ENCODE measurements at regions not wholly inside any gene's neighbourhood (a gene's known extent, or its start where the extent isn't known, plus 50 kb on each side); places are given as distances from the start of the nearest gene placed in this dataset.

DNA sequence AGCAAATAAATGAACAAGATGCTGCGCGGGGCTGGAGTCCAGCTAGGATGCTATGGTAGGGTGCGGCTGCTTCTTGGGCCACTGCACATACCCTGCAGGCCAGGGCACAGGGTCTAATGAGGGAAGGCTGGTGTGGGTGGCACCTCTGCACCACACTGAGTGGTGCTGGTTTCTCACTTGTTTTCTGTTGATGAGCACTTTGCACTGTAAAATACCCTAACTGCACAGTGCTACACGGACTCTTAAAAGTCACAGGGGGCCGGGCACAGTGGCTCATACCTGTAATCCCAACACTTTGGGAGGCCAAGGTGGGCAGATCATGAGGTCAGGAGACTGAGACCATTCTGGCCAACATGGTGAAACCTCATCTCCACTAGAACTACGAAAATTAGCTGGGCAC is 52.7 kb upstream of the DMRT1 start:
- TF ChIP-seq, protein P1, sequence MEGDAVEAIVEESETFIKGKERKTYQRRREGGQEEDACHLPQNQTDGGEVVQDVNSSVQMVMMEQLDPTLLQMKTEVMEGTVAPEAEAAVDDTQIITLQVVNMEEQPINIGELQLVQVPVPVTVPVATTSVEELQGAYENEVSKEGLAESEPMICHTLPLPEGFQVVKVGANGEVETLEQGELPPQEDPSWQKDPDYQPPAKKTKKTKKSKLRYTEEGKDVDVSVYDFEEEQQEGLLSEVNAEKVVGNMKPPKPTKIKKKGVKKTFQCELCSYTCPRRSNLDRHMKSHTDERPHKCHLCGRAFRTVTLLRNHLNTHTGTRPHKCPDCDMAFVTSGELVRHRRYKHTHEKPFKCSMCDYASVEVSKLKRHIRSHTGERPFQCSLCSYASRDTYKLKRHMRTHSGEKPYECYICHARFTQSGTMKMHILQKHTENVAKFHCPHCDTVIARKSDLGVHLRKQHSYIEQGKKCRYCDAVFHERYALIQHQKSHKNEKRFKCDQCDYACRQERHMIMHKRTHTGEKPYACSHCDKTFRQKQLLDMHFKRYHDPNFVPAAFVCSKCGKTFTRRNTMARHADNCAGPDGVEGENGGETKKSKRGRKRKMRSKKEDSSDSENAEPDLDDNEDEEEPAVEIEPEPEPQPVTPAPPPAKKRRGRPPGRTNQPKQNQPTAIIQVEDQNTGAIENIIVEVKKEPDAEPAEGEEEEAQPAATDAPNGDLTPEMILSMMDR (IDR thresholded peaks at IDR 0.05 in 4 of 5, conservative IDR thresholded peaks at IDR 0.05 in 1 of 5): no peak
- no peak for TF ChIP-seq POLR2A (IDR thresholded peaks at IDR 0.05)
